Smooth muscle cell (in vitro differentiated cells): ENCODE measurements at regions not wholly inside any gene's neighbourhood (a gene's known extent, or its start where the extent isn't known, plus 50 kb on each side); places are given as distances from the start of the nearest gene placed in this dataset.

Experiments used
- DNase-seq: peaks from one replicate; lab custom pipeline; 2025; ENCODE audit not compliant: unreplicated experiment; lab: John Stamatoyannopoulos, UW
- H2AFZ ChIP-seq: fragments of 200-600 bp; sonication (generic); 2 replicates; pipeline ENCODE4 v1.6.0; 2016; ENCODE audit warnings: antibody characterized with exemption, low read depth, mild to moderate bottlenecking
- H3F3A ChIP-seq: fragments of 200-600 bp; sonication (generic); 2 replicates; pipeline ENCODE4 v1.6.0; 2017; ENCODE audit warnings: antibody characterized with exemption, low read depth
- H3K27ac ChIP-seq: fragments of 200-600 bp; sonication (generic); 2 replicates; pipeline ENCODE4 v1.5.1; 2016; ENCODE audit warnings: low read depth, mild to moderate bottlenecking
- H3K27me3 ChIP-seq: fragments of 200-600 bp; sonication (generic); 2 replicates; pipeline ENCODE4 v1.6.1; 2016; ENCODE audit warnings: low read depth, mild to moderate bottlenecking
- H3K36me3 ChIP-seq: fragments of 200-600 bp; sonication (generic); 2 replicates; pipeline ENCODE4 v1.5.1; 2016; ENCODE audit warnings: low read depth
- H3K4me1 ChIP-seq: fragments of 200-600 bp; sonication (generic); 2 replicates; pipeline ENCODE4 v1.5.1; 2016; ENCODE audit warnings: low read depth
- H3K4me2 ChIP-seq: fragments of 200-600 bp; sonication (generic); 2 replicates; pipeline ENCODE4 v1.6.0; 2016; ENCODE audit warnings: mild to moderate bottlenecking
- H3K4me3 ChIP-seq: fragments of 200-600 bp; sonication (generic); 2 replicates; pipeline ENCODE4 v1.5.1; 2016; ENCODE audit warnings: mild to moderate bottlenecking
- H3K79me2 ChIP-seq: fragments of 200-600 bp; sonication (generic); 2 replicates; pipeline ENCODE4 v1.6.0; 2016; ENCODE audit warnings: low read depth, mild to moderate bottlenecking
- H3K9ac ChIP-seq: fragments of 200-600 bp; sonication (generic); 2 replicates; pipeline ENCODE4 v1.6.0; 2016; ENCODE audit warnings: low read depth
- H3K9me3 ChIP-seq: fragments of 200-600 bp; sonication (generic); replicated peaks from 2 replicates; pipeline ENCODE4 v1.5.1; 2016; ENCODE audit warnings: low read depth
- H4K20me1 ChIP-seq: fragments of 200-600 bp; sonication (generic); 2 replicates; pipeline ENCODE4 v1.6.0; 2016; ENCODE audit warnings: low read depth
- WGBS: methylation state at CpG from one replicate; pipeline ENCODE4 v1.1.7; 2016; ENCODE audit warnings: low lambda C conversion rate; 5-methylcytosine and 5-hydroxymethylcytosine counted together
- TF ChIP-seq, protein P1 (sequence below): fragments of 200-600 bp; sonication (generic); IDR thresholded peaks from 2 replicates; pipeline ENCODE4 v1.5.1; 2017; ENCODE audit warnings: borderline replicate concordance, mild to moderate bottlenecking, antibody characterized with exemption; ENCODE audit not compliant: insufficient read depth, poor library complexity, severe bottlenecking

DNA sequence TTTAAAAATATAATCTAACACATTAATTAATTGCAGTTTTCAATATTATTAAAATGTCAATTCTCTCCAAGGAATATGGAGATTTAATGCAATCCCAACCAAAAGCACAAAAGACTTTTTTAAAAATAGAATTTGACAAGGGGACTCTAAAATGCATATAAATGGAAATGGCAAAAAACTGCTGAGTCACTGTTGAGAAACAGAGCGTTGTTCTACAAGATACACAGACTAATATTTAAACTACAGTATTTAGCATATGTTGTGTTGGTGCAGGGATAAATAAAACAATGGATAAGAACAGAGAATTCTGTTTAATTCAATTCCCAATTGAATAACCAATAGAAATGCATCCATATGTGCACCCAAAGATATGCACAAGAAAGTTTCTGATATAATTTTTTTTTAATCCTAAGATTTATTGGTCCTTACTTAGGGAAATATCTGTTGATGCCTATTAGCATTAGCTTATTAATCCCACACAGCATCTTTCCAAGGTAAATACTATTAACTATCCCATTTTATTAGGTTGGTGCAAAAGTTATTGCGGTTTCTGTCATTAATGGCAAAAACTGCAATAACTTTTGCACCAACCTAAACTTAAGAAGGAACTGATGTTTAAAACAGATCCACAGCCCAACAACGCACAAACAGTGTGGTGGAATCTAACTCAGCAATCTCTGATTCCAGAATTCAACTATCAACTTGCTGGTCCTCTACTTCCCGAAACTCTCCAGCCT is 86.8 kb upstream of the VEGFC start:
- no peak for DNase-seq

DNA sequence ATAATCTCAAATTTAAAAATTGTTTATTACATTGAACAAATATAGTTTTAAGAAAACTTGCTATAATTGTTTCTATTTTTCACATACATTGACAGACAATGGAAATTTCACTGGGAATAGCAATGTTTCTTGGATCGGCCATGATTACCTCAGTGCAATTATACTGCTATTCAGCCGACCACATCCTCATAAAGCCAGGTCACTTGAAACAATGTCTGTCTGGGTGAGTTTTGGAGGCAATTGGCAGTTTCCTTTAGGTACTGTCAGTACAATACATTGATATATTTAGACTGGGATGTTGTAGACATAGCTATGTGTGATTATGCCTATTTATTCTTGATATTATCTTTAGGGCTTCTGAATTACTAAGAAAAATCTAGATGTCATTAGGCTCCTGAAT is 89.5 kb upstream of the VEGFC start:
- Histone ChIP-seq H3K9me3 (no peaks in the 10 kb centered on the region), H4K20me1 (no peaks in the 10 kb centered on the region), H3K27ac (no peak overlapping the region), H3K36me3 (no peaks in the 10 kb centered on the region), H2AFZ (no peak overlapping the region), H3F3A (peaks cover 13% of the 10 kb centered on the region), H3K79me2 (no peaks in the 10 kb centered on the region), H3K27me3 (no peaks in the 10 kb centered on the region), H3K4me2 (peak overlapping the region; percentile 47), H3K9ac (no peak overlapping the region), H3K4me1 (no peaks in the 10 kb centered on the region), H3K4me3 (no peak overlapping the region)
- WGBS: 62% methylated on average over 2 of the region's 2 CpGs
- no peak for DNase-seq
- TF ChIP-seq, protein P1, sequence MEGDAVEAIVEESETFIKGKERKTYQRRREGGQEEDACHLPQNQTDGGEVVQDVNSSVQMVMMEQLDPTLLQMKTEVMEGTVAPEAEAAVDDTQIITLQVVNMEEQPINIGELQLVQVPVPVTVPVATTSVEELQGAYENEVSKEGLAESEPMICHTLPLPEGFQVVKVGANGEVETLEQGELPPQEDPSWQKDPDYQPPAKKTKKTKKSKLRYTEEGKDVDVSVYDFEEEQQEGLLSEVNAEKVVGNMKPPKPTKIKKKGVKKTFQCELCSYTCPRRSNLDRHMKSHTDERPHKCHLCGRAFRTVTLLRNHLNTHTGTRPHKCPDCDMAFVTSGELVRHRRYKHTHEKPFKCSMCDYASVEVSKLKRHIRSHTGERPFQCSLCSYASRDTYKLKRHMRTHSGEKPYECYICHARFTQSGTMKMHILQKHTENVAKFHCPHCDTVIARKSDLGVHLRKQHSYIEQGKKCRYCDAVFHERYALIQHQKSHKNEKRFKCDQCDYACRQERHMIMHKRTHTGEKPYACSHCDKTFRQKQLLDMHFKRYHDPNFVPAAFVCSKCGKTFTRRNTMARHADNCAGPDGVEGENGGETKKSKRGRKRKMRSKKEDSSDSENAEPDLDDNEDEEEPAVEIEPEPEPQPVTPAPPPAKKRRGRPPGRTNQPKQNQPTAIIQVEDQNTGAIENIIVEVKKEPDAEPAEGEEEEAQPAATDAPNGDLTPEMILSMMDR: no peak

More for the DNA sequence above, 86.8 kb upstream of the VEGFC start:
- TF ChIP-seq, protein P1: no peak
- Histone ChIP-seq H3K9me3 (no peaks in the 10 kb centered on the region), H3K4me1 (no peaks in the 10 kb centered on the region), H3K27me3 (no peaks in the 10 kb centered on the region), H3K79me2 (no peaks in the 10 kb centered on the region), H3K4me3 (no peak overlapping the region), H3K27ac (no peak overlapping the region), H3F3A (peaks cover 13% of the 10 kb centered on the region), H3K9ac (no peak overlapping the region), H3K36me3 (no peaks in the 10 kb centered on the region), H3K4me2 (no peak overlapping the region), H4K20me1 (no peaks in the 10 kb centered on the region), H2AFZ (no peak overlapping the region)
- 85% methylated on average over 4 of the region's 4 CpGs for WGBS

DNA sequence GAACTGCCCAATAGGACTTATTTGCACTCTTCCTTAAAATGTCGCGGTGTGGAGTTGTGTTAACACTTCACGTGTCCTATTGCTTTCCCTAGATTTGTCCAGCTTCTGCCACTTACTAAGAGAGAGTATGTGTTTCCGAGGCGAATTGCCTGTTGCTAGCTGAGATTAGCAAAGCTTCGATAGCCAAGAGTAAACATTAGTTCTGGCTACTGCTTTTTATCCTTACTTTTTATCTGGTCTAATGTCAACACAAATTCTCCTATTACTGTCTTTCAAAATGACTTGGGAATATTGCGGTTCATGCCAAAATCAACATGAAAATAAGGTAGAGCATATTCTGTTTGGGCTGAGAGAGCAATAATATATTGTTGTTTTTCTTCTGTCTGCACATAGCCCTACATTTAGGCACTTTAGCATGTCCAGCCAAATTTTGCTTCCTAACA is 90.4 kb upstream of the VEGFC start:
- Histone ChIP-seq H3K36me3 (no peaks in the 10 kb centered on the region), H3K4me2 (peak overlapping the region; percentile 47), H4K20me1 (no peaks in the 10 kb centered on the region), H3K27me3 (no peaks in the 10 kb centered on the region), H3K27ac (peak overlapping the region; percentile 56), H3K9me3 (no peaks in the 10 kb centered on the region), H3K79me2 (no peaks in the 10 kb centered on the region), H2AFZ (peak overlapping the region; percentile 74), H3F3A (peaks cover 13% of the 10 kb centered on the region), H3K4me3 (no peak overlapping the region), H3K4me1 (no peaks in the 10 kb centered on the region), H3K9ac (no peak overlapping the region)
- DNase-seq: no peak
- TF ChIP-seq, protein P1: no peak
- whole genome bisulfite sequencing: 30% methylated on average over 7 of the region's 7 CpGs
